ENCODE measurements at regions not wholly inside any gene's neighbourhood (a gene's known extent, or its start where the extent isn't known, plus 50 kb on each side); places are given as distances from the start of the nearest gene placed in this dataset.

DNA sequence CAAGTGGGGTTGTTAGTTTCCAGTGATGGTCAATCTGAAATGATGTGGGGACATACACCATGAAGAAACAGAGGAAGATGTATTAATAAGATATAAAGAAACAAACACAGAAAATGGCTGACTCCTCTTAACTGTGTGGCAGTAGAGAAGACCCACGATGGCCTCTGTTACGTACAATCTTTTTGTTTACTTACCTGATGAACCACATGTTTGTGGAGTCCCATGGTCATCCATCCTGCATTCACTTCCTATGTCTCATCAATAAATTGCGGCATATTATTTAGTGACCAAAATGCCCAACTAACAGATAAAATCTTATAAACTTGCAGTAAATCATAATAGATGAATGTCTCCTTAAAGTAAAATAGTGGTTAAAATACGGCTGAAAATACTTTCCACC is 740.1 kb upstream of the LINC00305 start:
- Histone ChIP-seq H3K4me1 (ENCODE audit: control insufficient read depth, extremely low read depth, insufficient read depth, low read length) (no peaks in the 10 kb centered on the region), H4K20me1 (ENCODE audit: control insufficient read depth, extremely low read depth, insufficient read depth, low read length) (no peaks in the 10 kb centered on the region), H2AFZ (ENCODE audit: low read length) (no peak overlapping the region), H3K27ac (ENCODE audit: insufficient read depth, low read length) (no peak overlapping the region), H3K4me2 (ENCODE audit: extremely low read depth, insufficient read depth, low read length) (no peak overlapping the region), H3K79me2 (ENCODE audit: control insufficient read depth, insufficient read depth, low read length) (no peaks in the 10 kb centered on the region), H3K4me3 (replicated peaks in 1 of 4; ENCODE audit: control extremely low read depth in 1 of 4, insufficient read depth in 1 of 4, low read depth in 3 of 4, low read length in 4 of 4) (no peak overlapping the region), H3K9ac (ENCODE audit: insufficient read depth, low read length) (no peak overlapping the region), H3K9me3 (ENCODE audit: control insufficient read depth, insufficient read depth, low read depth, low read length) (no peaks in the 10 kb centered on the region), H3K36me3 (ENCODE audit: control insufficient read depth, insufficient read depth, low read length) (no peaks in the 10 kb centered on the region), H3K27me3 (ENCODE audit: control insufficient read depth, insufficient read depth, low read length) (no peaks in the 10 kb centered on the region)
- DNase-seq (ENCODE audit: low read depth in 2 of 2), result no peak
- TF ChIP-seq, protein P1, sequence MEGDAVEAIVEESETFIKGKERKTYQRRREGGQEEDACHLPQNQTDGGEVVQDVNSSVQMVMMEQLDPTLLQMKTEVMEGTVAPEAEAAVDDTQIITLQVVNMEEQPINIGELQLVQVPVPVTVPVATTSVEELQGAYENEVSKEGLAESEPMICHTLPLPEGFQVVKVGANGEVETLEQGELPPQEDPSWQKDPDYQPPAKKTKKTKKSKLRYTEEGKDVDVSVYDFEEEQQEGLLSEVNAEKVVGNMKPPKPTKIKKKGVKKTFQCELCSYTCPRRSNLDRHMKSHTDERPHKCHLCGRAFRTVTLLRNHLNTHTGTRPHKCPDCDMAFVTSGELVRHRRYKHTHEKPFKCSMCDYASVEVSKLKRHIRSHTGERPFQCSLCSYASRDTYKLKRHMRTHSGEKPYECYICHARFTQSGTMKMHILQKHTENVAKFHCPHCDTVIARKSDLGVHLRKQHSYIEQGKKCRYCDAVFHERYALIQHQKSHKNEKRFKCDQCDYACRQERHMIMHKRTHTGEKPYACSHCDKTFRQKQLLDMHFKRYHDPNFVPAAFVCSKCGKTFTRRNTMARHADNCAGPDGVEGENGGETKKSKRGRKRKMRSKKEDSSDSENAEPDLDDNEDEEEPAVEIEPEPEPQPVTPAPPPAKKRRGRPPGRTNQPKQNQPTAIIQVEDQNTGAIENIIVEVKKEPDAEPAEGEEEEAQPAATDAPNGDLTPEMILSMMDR (conservative IDR thresholded peaks at IDR 0.05 in 1 of 2, IDR thresholded peaks at IDR 0.05 in 1 of 2; ENCODE audit: low read depth in 1 of 2, low read length in 2 of 2), result no peak
- no peak for TF ChIP-seq EZH2 (IDR thresholded peaks at IDR 0.05; ENCODE audit: low read length, missing control alignments)

DNA sequence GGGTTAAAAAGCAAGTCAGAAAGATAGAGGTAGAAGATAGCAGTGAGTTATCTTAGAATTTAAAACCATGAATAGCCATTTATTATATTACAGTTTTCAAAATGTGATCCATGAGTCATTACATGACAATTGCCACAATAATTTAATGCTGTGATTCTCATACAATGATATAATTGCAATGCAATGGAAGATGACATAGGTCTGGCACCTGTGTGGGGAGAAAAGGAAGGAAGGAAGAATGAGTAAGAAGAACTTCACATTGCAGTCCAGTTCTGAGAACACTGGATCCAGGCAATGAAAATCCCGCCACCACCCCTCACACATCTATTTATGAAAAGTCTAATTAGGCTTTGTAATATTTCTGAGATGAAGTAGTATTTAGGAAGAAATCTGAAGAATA is 738.1 kb upstream of the LINC00305 start:
- no peak for DNase-seq (ENCODE audit: low read depth in 2 of 2)
- TF ChIP-seq EZH2 (IDR thresholded peaks at IDR 0.05; ENCODE audit: low read length, missing control alignments), result no peak
- TF ChIP-seq, protein P1 (conservative IDR thresholded peaks at IDR 0.05 in 1 of 2, IDR thresholded peaks at IDR 0.05 in 1 of 2; ENCODE audit: low read depth in 1 of 2, low read length in 2 of 2), result no peak
- H3K36me3 ChIP-seq (ENCODE audit: control insufficient read depth, insufficient read depth, low read length), result no peaks in the 10 kb centered on the region
- H2AFZ ChIP-seq (ENCODE audit: low read length), result no peak overlapping the region
- no peak overlapping the region for H3K4me2 ChIP-seq (ENCODE audit: extremely low read depth, insufficient read depth, low read length)
- no peaks in the 10 kb centered on the region for H3K9me3 ChIP-seq (ENCODE audit: control insufficient read depth, insufficient read depth, low read depth, low read length)
- H4K20me1 ChIP-seq (ENCODE audit: control insufficient read depth, extremely low read depth, insufficient read depth, low read length), result no peaks in the 10 kb centered on the region
- H3K4me1 ChIP-seq (ENCODE audit: control insufficient read depth, extremely low read depth, insufficient read depth, low read length), result no peaks in the 10 kb centered on the region
- no peak overlapping the region for H3K27ac ChIP-seq (ENCODE audit: insufficient read depth, low read length)
- H3K9ac ChIP-seq (ENCODE audit: insufficient read depth, low read length), result no peak overlapping the region
- H3K27me3 ChIP-seq (ENCODE audit: control insufficient read depth, insufficient read depth, low read length), result no peaks in the 10 kb centered on the region
- no peak overlapping the region for H3K4me3 ChIP-seq (replicated peaks in 1 of 4; ENCODE audit: control extremely low read depth in 1 of 4, insufficient read depth in 1 of 4, low read depth in 3 of 4, low read length in 4 of 4)
- no peaks in the 10 kb centered on the region for H3K79me2 ChIP-seq (ENCODE audit: control insufficient read depth, insufficient read depth, low read length)

DNA sequence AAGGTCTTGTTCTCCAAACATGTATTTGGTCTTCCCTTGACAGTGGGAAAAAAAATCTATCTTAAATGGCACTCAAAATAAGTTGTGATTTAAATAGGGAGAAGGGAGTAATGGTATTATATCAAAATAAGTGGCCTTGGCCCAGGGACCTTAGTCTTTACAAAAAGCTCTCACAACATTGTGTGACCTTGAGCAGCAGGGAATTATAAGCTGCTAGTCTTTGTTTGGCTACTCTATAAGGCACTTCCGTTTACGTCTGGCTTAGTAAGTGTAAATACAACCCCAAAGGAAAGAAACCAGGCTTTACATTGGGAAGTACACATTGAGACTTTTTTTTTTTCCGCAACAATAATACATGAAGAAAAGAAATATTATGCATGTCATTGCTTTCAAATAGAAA is 734.0 kb upstream of the LINC00305 start:
- Histone ChIP-seq H3K4me1 (ENCODE audit: control insufficient read depth, extremely low read depth, insufficient read depth, low read length) (no peaks in the 10 kb centered on the region), H4K20me1 (ENCODE audit: control insufficient read depth, extremely low read depth, insufficient read depth, low read length) (no peaks in the 10 kb centered on the region), H3K36me3 (ENCODE audit: control insufficient read depth, insufficient read depth, low read length) (no peaks in the 10 kb centered on the region), H3K27me3 (ENCODE audit: control insufficient read depth, insufficient read depth, low read length) (no peaks in the 10 kb centered on the region), H3K9me3 (ENCODE audit: control insufficient read depth, insufficient read depth, low read depth, low read length) (no peaks in the 10 kb centered on the region), H3K79me2 (ENCODE audit: control insufficient read depth, insufficient read depth, low read length) (no peaks in the 10 kb centered on the region), H3K27ac (ENCODE audit: insufficient read depth, low read length) (no peak overlapping the region), H3K9ac (ENCODE audit: insufficient read depth, low read length) (no peak overlapping the region), H3K4me3 (replicated peaks in 1 of 4; ENCODE audit: control extremely low read depth in 1 of 4, insufficient read depth in 1 of 4, low read depth in 3 of 4, low read length in 4 of 4) (no peak overlapping the region), H2AFZ (ENCODE audit: low read length) (no peak overlapping the region), H3K4me2 (ENCODE audit: extremely low read depth, insufficient read depth, low read length) (no peak overlapping the region)
- no peak for TF ChIP-seq EZH2 (IDR thresholded peaks at IDR 0.05; ENCODE audit: low read length, missing control alignments)
- TF ChIP-seq, protein P1 (conservative IDR thresholded peaks at IDR 0.05 in 1 of 2, IDR thresholded peaks at IDR 0.05 in 1 of 2; ENCODE audit: low read depth in 1 of 2, low read length in 2 of 2), result no peak
- no peak for DNase-seq (ENCODE audit: low read depth in 2 of 2)

Measured in fibroblast of lung (primary cell).